Endothelial cell of umbilical vein (primary cell): ENCODE measurements at regions not wholly inside any gene's neighbourhood (a gene's known extent, or its start where the extent isn't known, plus 50 kb on each side); places are given as distances from the start of the nearest gene placed in this dataset.
"Not testable (repeated sequence)": the region's sequence is repeated elsewhere in the genome, so short reads cannot be mapped to it uniquely, and the experiment has no call there.

ENCODE experiments used
- BruUV-seq: library from RNA; stranded (reverse); fragments of 400-500 nt; replicated peaks from 2 replicates; lab custom pipeline; 2021; lab: Mats Ljungman, UMichigan
- CTCF ChIA-PET: fragments of 300-600, 350-600 bp; sonication (Branson Sonifier 250); formaldehyde crosslinking; loops from one replicate; lab custom pipeline; 2021; ENCODE audit warnings: antibody characterized with exemption, inconsistent platforms; lab: Charles Lee
- POLR2A ChIA-PET: fragments of 300-600, 350-600 bp; sonication (Branson Sonifier 250); formaldehyde crosslinking; loops from one replicate; lab custom pipeline; 2021; ENCODE audit warnings: antibody characterized with exemption, inconsistent platforms; lab: Charles Lee
- DNase-seq: peaks from one replicate; pipeline ENCODE4 v3.0.0-alpha.2; 2011; ENCODE audit warnings: low read depth, low spot score
- FAIRE-seq: peaks from 2 replicates; lab custom pipeline; 2011; peaks lifted over from hg19 to GRCh38; lab: Jason Lieb, UNC
- H2AFZ ChIP-seq: 2 replicates; pipeline ENCODE4 v1.6.0; 2012; ENCODE audit warnings: low read depth, low read length, control low read depth, inconsistent platforms
- H3K27ac ChIP-seq: 2 replicates; pipeline ENCODE4 v1.5.1; 2011; ENCODE audit warnings: low read depth, mild to moderate bottlenecking, control low read depth, low read length, moderate library complexity; ENCODE audit not compliant: insufficient read depth
- H3K27me3 ChIP-seq, 2 experiments: 2 replicates each; pipeline versions ENCODE4 v1.6.0 to v1.6.1; 2011; ENCODE audit warnings: low read length in 2 of 2, mixed read lengths in 1 of 2; ENCODE audit not compliant: control insufficient read depth in 2 of 2, insufficient read depth in 2 of 2
- H3K36me3 ChIP-seq, 2 experiments: 2 replicates in 1 of 2; 3 replicates in 1 of 2; pipeline ENCODE4 v1.5.1; 2011; ENCODE audit warnings: low read length in 2 of 2, mild to moderate bottlenecking in 1 of 2, moderate library complexity in 1 of 2; ENCODE audit not compliant: control insufficient read depth in 2 of 2, insufficient read depth in 2 of 2; ENCODE audit errors: extremely low read depth in 1 of 2
- H3K4me1 ChIP-seq: 3 replicates; pipeline ENCODE4 v1.5.1; 2011; ENCODE audit warnings: mild to moderate bottlenecking, low read length; ENCODE audit not compliant: control insufficient read depth, insufficient read depth; ENCODE audit errors: extremely low read depth
- H3K4me2 ChIP-seq: 2 replicates; pipeline ENCODE4 v1.6.1; 2011; ENCODE audit warnings: low read length, control low read depth, mixed read lengths; ENCODE audit not compliant: insufficient read depth
- H3K4me3 ChIP-seq, 3 experiments: fragments of 200-600 bp in 1 of 3; sonication (generic), shearing (Covaris generic) in 1 of 3; replicated peaks in 1 of 3; 2 replicates each; pipeline ENCODE4 v1.5.1; 2011 to 2016; ENCODE audit warnings: control low read depth in 3 of 3, low read length in 3 of 3, mild to moderate bottlenecking in 2 of 3, inconsistent platforms in 1 of 3, low read depth in 1 of 3, moderate library complexity in 1 of 3; ENCODE audit not compliant: insufficient read depth in 1 of 3
- H3K79me2 ChIP-seq: 2 replicates; pipeline ENCODE4 v1.6.0; 2012; ENCODE audit warnings: low read length, inconsistent platforms; ENCODE audit not compliant: control insufficient read depth, insufficient read depth
- H3K9ac ChIP-seq: replicated peaks from 2 replicates; pipeline ENCODE3; 2011; ENCODE audit warnings: low read length, control low read depth; ENCODE audit not compliant: insufficient read depth; ENCODE audit errors: extremely low read depth
- H3K9me1 ChIP-seq: replicated peaks from 3 replicates; pipeline ENCODE4 v1.6.0; 2011; ENCODE audit warnings: mild to moderate bottlenecking, low read length; ENCODE audit not compliant: control insufficient read depth, insufficient read depth; ENCODE audit errors: extremely low read depth
- H3K9me3 ChIP-seq: replicated peaks from 2 replicates; pipeline ENCODE4 v1.5.1; 2012; ENCODE audit warnings: low read length, inconsistent platforms; ENCODE audit not compliant: control insufficient read depth, insufficient read depth
- H4K20me1 ChIP-seq: replicated peaks from 2 replicates; pipeline ENCODE3; 2011; ENCODE audit warnings: mild to moderate bottlenecking, low read length; ENCODE audit not compliant: control insufficient read depth, insufficient read depth; ENCODE audit errors: extremely low read depth
- EZH2 ChIP-seq: IDR thresholded peaks from 2 replicates; pipeline ENCODE4 v1.6.1; 2012; ENCODE audit warnings: borderline replicate concordance, low read depth, mild to moderate bottlenecking, moderate library complexity, low read length, inconsistent platforms; ENCODE audit not compliant: severe bottlenecking
- FOS ChIP-seq: IDR thresholded peaks from 2 replicates; pipeline ENCODE4 v1.6.1; 2011; ENCODE audit warnings: mild to moderate bottlenecking, low read length, moderate library complexity, borderline replicate concordance; ENCODE audit not compliant: insufficient read depth
- GATA2 ChIP-seq: IDR thresholded peaks from 2 replicates; pipeline ENCODE4 v1.7.0; 2011; ENCODE audit warnings: low read depth, mild to moderate bottlenecking, moderate library complexity, mixed read lengths, low read length; ENCODE audit not compliant: insufficient read length, insufficient read depth
- JUN ChIP-seq: IDR thresholded peaks from 2 replicates; pipeline ENCODE4 v1.6.1; 2011; ENCODE audit warnings: borderline replicate concordance, low read depth; ENCODE audit not compliant: insufficient read length, insufficient read depth
- MAX ChIP-seq: IDR thresholded peaks from 2 replicates; pipeline ENCODE4 v1.6.1; 2011; ENCODE audit not compliant: insufficient read depth, insufficient read length
- MYC ChIP-seq: IDR thresholded peaks from one replicate; pipeline ENCODE4 v1.6.1; 2011; ENCODE audit warnings: mild to moderate bottlenecking, low read depth, low read length
- POLR2A ChIP-seq: IDR thresholded peaks from 2 replicates; pipeline ENCODE4 v1.6.1; 2012; ENCODE audit warnings: low read depth, mild to moderate bottlenecking, control low read depth, low read length
- POLR2AphosphoS5 ChIP-seq: IDR thresholded peaks from 2 replicates; pipeline ENCODE4 v1.6.1; 2012; ENCODE audit warnings: low read depth, mild to moderate bottlenecking, control low read depth, low read length, moderate library complexity; ENCODE audit not compliant: insufficient read depth
- dilution Hi-C: fragments of 300-500 bp; cut with MboI; formaldehyde crosslinking; loops from one replicate; pipeline ENCODE4 v1.15.0; 2019; ENCODE audit warnings: low sequenced_read_pairs; ENCODE audit not compliant: extremely low pct_ligation_motif_present
- intact Hi-C: fragments of 100-400 bp; cut with micrococcal nuclease; formaldehyde crosslinking; loops from one replicate; pipeline ENCODE4 v1.10.0; 2022
- TF ChIP-seq, protein P1 (sequence below), 2 donors: IDR thresholded peaks; 1 replicate in 1 of 2; 2 replicates in 1 of 2; pipeline ENCODE4 v1.5.1; 2011; ENCODE audit warnings: low read length in 2 of 2, mild to moderate bottlenecking in 2 of 2, moderate library complexity in 2 of 2, control low read depth in 1 of 2, inconsistent platforms in 1 of 2, low read depth in 1 of 2; ENCODE audit not compliant: insufficient read depth in 1 of 2; ENCODE audit errors: extremely low read depth in 1 of 2

GRCh38 chr14:88106377-88106776 lies 101.4 kb downstream of the GPR65 start:
- Histone ChIP-seq H3K9me3 (no peaks in the 10 kb centered on the region), H3K4me1 (no peaks in the 10 kb centered on the region), H3K4me3 (no peak overlapping the region), H3K9me1 (no peaks in the 10 kb centered on the region), H3K36me3 (no peaks in the 10 kb centered on the region), H3K9ac (no peak overlapping the region), H2AFZ (no peak overlapping the region), H3K27me3 (no peaks in the 10 kb centered on the region), H3K27ac (no peak overlapping the region), H4K20me1 (no peaks in the 10 kb centered on the region), H3K4me2 (no peak overlapping the region), H3K79me2 (no peaks in the 10 kb centered on the region)
- BruUV-seq: no TSS peak
- intact Hi-C loops (no loop called here), dilution Hi-C loops (no loop called here)
- no peak for DNase-seq
- TF ChIP-seq, protein P1, sequence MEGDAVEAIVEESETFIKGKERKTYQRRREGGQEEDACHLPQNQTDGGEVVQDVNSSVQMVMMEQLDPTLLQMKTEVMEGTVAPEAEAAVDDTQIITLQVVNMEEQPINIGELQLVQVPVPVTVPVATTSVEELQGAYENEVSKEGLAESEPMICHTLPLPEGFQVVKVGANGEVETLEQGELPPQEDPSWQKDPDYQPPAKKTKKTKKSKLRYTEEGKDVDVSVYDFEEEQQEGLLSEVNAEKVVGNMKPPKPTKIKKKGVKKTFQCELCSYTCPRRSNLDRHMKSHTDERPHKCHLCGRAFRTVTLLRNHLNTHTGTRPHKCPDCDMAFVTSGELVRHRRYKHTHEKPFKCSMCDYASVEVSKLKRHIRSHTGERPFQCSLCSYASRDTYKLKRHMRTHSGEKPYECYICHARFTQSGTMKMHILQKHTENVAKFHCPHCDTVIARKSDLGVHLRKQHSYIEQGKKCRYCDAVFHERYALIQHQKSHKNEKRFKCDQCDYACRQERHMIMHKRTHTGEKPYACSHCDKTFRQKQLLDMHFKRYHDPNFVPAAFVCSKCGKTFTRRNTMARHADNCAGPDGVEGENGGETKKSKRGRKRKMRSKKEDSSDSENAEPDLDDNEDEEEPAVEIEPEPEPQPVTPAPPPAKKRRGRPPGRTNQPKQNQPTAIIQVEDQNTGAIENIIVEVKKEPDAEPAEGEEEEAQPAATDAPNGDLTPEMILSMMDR (IDR thresholded peaks at IDR 0.05; ENCODE audit: extremely low read depth in 1 of 2, insufficient read depth in 1 of 2, low read depth in 1 of 2, low read length in 2 of 2): no peak
- TF ChIP-seq EZH2 (no peak), JUN (no peak), MYC (no peak), POLR2AphosphoS5 (no peak), POLR2A (no peak), GATA2 (no peak), MAX (no peak), FOS (no peak)
- POLR2A ChIA-PET: no interaction called here
- FAIRE-seq: no peak
- CTCF ChIA-PET: no interaction called here

DNA sequence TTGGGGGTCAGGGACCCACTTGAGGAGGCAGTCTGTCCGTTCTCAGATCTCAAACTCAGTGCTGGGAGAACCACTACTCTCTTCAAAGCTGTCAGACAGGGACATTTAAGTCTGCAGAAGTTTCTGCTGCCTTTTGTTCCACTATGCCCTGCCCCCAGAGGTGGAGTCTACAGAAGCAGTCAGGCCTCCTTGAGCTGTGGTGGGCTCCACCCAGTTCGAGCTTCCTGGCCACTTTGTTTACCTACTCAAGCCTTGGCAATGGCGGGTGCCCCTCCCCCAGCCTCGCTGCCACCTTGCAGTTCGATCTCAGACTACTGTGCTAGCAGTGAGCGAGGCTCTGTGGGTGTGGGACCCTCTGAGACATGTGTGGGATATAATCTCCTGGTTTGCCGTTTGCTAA lies 122.7 kb downstream of the GPR65 start:
- intact Hi-C loops, FAIRE-seq, H4K20me1 ChIP-seq, H3K79me2 ChIP-seq, H3K36me3 ChIP-seq, BruUV-seq, H3K27ac ChIP-seq, H3K9me1 ChIP-seq, POLR2A ChIA-PET, DNase-seq, H3K4me2 ChIP-seq, H3K9ac ChIP-seq, H3K9me3 ChIP-seq, H2AFZ ChIP-seq, H3K27me3 ChIP-seq, H3K4me3 ChIP-seq, dilution Hi-C loops, CTCF ChIA-PET, H3K4me1 ChIP-seq: not testable (repeated sequence)
